GM12878 (cell line): ENCODE measurements at regions not wholly inside any gene's neighbourhood (a gene's known extent, or its start where the extent isn't known, plus 50 kb on each side); places are given as distances from the start of the nearest gene placed in this dataset.
A peak's percentile ranks its signal among the peaks of the same experiment; 100 is the strongest.

ENCODE experiments used
- BACH1 ChIP-seq: fragments of 450-650 bp; IDR thresholded peaks from 2 replicates; pipeline ENCODE4 v1.6.1; 2017; ENCODE audit warnings: mild to moderate bottlenecking, borderline replicate concordance
- EZH2 ChIP-seq: IDR thresholded peaks from 2 replicates; pipeline ENCODE4 v1.6.1; 2012; ENCODE audit warnings: low read depth, mild to moderate bottlenecking, control low read depth, inconsistent platforms, low read length, borderline replicate concordance; ENCODE audit not compliant: control insufficient read depth
- FOXK2 ChIP-seq: fragments of 450-650 bp; IDR thresholded peaks from 2 replicates; pipeline ENCODE4 v1.6.1; 2017; ENCODE audit warnings: mild to moderate bottlenecking, moderate library complexity
- FOXM1 ChIP-seq: IDR thresholded peaks from 2 replicates; pipeline ENCODE4 v1.6.1; 2012; ENCODE audit warnings: low read depth, mild to moderate bottlenecking, inconsistent platforms, low read length, moderate library complexity
- NR2F1 ChIP-seq: fragments of 450-650 bp; conservative IDR thresholded peaks from 2 replicates; pipeline ENCODE4 v1.6.1; 2017; ENCODE audit warnings: mild to moderate bottlenecking
- POU2F2 ChIP-seq: IDR thresholded peaks from 3 replicates; pipeline ENCODE4 v1.6.1; 2011; ENCODE audit warnings: low read depth, mild to moderate bottlenecking, low read length, borderline replicate concordance
- RCOR1 ChIP-seq: conservative IDR thresholded peaks from 2 replicates; pipeline ENCODE4 v1.6.1; 2012; ENCODE audit warnings: low read depth, low read length, improper control_type of control experiment
- TCF3 ChIP-seq: IDR thresholded peaks from 2 replicates; pipeline ENCODE4 v1.6.1; 2012; ENCODE audit warnings: low read depth, mild to moderate bottlenecking, low read length, borderline replicate concordance; ENCODE audit not compliant: insufficient read depth
- TF ChIP-seq, protein P1 (sequence below): IDR thresholded peaks from 2 replicates; pipeline ENCODE4 v1.6.1; 2012; ENCODE audit warnings: improper control_type of control experiment, low read depth, low read length; ENCODE audit not compliant: insufficient replicate concordance
- TF ChIP-seq, protein P2 (sequence below): fragments of 450-650 bp; IDR thresholded peaks from 2 replicates; pipeline ENCODE4 v1.6.1; 2017; ENCODE audit warnings: antibody characterized with exemption, mild to moderate bottlenecking, moderate library complexity
- TF ChIP-seq, protein P3 (sequence below): fragments of 450-650 bp; conservative IDR thresholded peaks from 2 replicates; pipeline ENCODE4 v1.6.1; 2017; ENCODE audit warnings: mild to moderate bottlenecking, moderate library complexity
- TF ChIP-seq, protein P4 (sequence below): fragments of 150-350 bp; IDR thresholded peaks from 2 replicates; pipeline ENCODE4 v1.6.1; 2016; ENCODE audit warnings: low read depth, low read length
- TF ChIP-seq, protein P5 (sequence below): IDR thresholded peaks from 2 replicates; pipeline ENCODE4 v1.6.1; 2011; ENCODE audit warnings: low read depth, low read length, improper control_type of control experiment, borderline replicate concordance

DNA sequence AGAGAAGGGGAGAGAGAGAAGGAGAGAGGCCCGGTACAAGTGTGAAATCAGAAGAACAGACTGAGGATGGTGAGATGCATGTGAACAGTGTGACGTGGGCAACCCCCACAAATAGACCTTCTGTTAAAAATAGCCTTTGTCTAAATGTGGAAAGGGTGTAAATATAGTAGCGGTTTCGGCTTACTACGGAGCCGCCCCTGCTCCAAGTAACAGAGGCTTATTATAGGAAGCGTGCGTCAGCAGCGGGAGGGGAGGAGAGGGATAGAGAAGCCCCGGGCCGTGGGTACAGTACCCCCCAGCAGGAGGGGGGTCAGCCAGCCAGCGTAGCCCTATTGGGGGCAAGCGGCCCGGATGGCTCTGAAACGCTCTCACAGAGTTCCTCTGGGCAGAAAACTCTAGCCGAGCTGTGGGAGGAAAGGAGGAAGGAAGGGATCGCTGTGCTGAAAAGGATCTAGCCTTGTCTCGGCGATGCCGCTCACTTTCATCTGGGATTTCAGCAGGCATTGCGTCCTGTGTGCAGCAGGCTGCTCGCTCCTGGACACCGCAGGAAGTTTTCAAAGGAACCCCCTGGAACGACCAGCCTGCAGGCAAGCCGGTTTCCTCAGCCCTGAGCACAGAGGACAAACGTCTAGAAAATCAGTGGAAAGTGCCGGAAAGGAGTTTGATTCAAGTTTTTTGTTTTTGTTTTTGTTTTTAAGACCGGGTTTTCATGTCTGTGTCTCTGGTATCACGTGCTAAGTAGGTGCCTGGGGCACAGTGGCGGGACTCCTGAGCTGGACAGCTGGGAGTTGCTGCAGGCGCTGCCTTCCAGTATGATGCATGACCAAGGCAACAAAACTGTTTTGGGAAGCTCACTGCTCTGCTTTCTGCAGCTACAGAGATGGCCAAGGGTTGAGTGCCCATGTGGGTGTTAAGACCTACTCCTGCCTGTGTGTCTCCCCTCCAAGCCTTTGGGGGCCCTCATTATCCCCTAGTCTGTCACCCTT, 146.6 kb downstream of the SEC61B start (continued):
- no peak for TF ChIP-seq NR2F1
- TF ChIP-seq POU2F2 = peak; percentile 61; the same call in 1 of the 3 replicates
- no peak for TF ChIP-seq FOXM1
- TF ChIP-seq, protein P1, sequence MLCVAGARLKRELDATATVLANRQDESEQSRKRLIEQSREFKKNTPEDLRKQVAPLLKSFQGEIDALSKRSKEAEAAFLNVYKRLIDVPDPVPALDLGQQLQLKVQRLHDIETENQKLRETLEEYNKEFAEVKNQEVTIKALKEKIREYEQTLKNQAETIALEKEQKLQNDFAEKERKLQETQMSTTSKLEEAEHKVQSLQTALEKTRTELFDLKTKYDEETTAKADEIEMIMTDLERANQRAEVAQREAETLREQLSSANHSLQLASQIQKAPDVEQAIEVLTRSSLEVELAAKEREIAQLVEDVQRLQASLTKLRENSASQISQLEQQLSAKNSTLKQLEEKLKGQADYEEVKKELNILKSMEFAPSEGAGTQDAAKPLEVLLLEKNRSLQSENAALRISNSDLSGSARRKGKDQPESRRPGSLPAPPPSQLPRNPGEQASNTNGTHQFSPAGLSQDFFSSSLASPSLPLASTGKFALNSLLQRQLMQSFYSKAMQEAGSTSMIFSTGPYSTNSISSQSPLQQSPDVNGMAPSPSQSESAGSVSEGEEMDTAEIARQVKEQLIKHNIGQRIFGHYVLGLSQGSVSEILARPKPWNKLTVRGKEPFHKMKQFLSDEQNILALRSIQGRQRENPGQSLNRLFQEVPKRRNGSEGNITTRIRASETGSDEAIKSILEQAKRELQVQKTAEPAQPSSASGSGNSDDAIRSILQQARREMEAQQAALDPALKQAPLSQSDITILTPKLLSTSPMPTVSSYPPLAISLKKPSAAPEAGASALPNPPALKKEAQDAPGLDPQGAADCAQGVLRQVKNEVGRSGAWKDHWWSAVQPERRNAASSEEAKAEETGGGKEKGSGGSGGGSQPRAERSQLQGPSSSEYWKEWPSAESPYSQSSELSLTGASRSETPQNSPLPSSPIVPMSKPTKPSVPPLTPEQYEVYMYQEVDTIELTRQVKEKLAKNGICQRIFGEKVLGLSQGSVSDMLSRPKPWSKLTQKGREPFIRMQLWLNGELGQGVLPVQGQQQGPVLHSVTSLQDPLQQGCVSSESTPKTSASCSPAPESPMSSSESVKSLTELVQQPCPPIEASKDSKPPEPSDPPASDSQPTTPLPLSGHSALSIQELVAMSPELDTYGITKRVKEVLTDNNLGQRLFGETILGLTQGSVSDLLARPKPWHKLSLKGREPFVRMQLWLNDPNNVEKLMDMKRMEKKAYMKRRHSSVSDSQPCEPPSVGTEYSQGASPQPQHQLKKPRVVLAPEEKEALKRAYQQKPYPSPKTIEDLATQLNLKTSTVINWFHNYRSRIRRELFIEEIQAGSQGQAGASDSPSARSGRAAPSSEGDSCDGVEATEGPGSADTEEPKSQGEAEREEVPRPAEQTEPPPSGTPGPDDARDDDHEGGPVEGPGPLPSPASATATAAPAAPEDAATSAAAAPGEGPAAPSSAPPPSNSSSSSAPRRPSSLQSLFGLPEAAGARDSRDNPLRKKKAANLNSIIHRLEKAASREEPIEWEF = no peak
- TF ChIP-seq TCF3 = no peak
- no peak for TF ChIP-seq FOXK2
- no peak for TF ChIP-seq RCOR1
- no peak for TF ChIP-seq BACH1
- TF ChIP-seq EZH2 = no peak
- TF ChIP-seq, protein P2, sequence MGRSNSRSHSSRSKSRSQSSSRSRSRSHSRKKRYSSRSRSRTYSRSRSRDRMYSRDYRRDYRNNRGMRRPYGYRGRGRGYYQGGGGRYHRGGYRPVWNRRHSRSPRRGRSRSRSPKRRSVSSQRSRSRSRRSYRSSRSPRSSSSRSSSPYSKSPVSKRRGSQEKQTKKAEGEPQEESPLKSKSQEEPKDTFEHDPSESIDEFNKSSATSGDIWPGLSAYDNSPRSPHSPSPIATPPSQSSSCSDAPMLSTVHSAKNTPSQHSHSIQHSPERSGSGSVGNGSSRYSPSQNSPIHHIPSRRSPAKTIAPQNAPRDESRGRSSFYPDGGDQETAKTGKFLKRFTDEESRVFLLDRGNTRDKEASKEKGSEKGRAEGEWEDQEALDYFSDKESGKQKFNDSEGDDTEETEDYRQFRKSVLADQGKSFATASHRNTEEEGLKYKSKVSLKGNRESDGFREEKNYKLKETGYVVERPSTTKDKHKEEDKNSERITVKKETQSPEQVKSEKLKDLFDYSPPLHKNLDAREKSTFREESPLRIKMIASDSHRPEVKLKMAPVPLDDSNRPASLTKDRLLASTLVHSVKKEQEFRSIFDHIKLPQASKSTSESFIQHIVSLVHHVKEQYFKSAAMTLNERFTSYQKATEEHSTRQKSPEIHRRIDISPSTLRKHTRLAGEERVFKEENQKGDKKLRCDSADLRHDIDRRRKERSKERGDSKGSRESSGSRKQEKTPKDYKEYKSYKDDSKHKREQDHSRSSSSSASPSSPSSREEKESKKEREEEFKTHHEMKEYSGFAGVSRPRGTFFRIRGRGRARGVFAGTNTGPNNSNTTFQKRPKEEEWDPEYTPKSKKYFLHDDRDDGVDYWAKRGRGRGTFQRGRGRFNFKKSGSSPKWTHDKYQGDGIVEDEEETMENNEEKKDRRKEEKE = no peak
- TF ChIP-seq, protein P3, sequence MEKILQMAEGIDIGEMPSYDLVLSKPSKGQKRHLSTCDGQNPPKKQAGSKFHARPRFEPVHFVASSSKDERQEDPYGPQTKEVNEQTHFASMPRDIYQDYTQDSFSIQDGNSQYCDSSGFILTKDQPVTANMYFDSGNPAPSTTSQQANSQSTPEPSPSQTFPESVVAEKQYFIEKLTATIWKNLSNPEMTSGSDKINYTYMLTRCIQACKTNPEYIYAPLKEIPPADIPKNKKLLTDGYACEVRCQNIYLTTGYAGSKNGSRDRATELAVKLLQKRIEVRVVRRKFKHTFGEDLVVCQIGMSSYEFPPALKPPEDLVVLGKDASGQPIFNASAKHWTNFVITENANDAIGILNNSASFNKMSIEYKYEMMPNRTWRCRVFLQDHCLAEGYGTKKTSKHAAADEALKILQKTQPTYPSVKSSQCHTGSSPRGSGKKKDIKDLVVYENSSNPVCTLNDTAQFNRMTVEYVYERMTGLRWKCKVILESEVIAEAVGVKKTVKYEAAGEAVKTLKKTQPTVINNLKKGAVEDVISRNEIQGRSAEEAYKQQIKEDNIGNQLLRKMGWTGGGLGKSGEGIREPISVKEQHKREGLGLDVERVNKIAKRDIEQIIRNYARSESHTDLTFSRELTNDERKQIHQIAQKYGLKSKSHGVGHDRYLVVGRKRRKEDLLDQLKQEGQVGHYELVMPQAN = no peak
- TF ChIP-seq, protein P4, sequence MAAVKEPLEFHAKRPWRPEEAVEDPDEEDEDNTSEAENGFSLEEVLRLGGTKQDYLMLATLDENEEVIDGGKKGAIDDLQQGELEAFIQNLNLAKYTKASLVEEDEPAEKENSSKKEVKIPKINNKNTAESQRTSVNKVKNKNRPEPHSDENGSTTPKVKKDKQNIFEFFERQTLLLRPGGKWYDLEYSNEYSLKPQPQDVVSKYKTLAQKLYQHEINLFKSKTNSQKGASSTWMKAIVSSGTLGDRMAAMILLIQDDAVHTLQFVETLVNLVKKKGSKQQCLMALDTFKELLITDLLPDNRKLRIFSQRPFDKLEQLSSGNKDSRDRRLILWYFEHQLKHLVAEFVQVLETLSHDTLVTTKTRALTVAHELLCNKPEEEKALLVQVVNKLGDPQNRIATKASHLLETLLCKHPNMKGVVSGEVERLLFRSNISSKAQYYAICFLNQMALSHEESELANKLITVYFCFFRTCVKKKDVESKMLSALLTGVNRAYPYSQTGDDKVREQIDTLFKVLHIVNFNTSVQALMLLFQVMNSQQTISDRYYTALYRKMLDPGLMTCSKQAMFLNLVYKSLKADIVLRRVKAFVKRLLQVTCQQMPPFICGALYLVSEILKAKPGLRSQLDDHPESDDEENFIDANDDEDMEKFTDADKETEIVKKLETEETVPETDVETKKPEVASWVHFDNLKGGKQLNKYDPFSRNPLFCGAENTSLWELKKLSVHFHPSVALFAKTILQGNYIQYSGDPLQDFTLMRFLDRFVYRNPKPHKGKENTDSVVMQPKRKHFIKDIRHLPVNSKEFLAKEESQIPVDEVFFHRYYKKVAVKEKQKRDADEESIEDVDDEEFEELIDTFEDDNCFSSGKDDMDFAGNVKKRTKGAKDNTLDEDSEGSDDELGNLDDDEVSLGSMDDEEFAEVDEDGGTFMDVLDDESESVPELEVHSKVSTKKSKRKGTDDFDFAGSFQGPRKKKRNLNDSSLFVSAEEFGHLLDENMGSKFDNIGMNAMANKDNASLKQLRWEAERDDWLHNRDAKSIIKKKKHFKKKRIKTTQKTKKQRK = no peak
- TF ChIP-seq, protein P5, sequence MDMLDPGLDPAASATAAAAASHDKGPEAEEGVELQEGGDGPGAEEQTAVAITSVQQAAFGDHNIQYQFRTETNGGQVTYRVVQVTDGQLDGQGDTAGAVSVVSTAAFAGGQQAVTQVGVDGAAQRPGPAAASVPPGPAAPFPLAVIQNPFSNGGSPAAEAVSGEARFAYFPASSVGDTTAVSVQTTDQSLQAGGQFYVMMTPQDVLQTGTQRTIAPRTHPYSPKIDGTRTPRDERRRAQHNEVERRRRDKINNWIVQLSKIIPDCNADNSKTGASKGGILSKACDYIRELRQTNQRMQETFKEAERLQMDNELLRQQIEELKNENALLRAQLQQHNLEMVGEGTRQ = no peak
